ENCODE measurements at regions not wholly inside any gene's neighbourhood (a gene's known extent, or its start where the extent isn't known, plus 50 kb on each side); places are given as distances from the start of the nearest gene placed in this dataset.

DNA sequence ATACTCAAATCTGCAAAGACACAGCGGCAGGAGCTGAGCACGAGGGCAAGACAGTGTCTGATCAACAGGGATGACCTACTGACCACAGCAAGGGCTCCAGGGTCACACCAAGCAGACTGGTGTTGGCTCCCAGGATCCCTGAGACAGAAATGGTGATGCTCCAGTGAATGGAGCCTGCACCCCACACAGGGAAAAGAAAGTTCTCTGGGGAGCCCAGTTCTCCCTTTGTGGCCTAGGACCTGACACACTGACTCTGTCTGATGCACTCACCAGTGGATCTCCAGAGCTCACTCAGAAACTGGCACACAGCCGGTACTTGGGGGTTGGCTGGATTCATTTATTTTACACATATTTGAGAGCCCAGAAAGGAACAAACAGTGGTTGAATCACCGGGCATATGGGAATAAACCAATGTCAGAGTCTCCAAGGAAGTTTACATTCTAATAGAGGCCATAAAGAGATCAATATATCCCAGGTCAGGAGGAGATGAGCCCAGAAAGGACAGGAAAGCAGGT is 215.6 kb upstream of the ARL4C start:
- CTCF ChIA-PET: no interaction called here
- FAIRE-seq: no peak
- POLR2A ChIA-PET: no interaction called here
- WGBS (ENCODE audit: missing lambda C conversion rate): 70% methylated on average over 4 of the region's 4 CpGs
- Histone ChIP-seq H3K4me1 (no peaks in the 10 kb centered on the region), H3K4me3 (no peak overlapping the region), H3K27ac (no peak overlapping the region), H3K4me2 (no peak overlapping the region), H3K9me3 (no peaks in the 10 kb centered on the region)
- TF ChIP-seq, protein P1, sequence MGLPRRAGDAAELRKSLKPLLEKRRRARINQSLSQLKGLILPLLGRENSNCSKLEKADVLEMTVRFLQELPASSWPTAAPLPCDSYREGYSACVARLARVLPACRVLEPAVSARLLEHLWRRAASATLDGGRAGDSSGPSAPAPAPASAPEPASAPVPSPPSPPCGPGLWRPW (IDR thresholded peaks at IDR 0.05): no peak
- TF ChIP-seq NR3C1 (IDR thresholded peaks at IDR 0.05) (no peak), CBX8 (IDR thresholded peaks at IDR 0.05) (no peak), HOXA7 (CRISPR knock-in tag; IDR thresholded peaks at IDR 0.05) (no peak), PHF8 (IDR thresholded peaks at IDR 0.05; ENCODE audit: borderline replicate concordance, low read depth) (no peak), HOXB5 (CRISPR knock-in tag; IDR thresholded peaks at IDR 0.05) (no peak), KDM1A (IDR thresholded peaks at IDR 0.05; ENCODE audit: low read depth) (no peak), MYC (IDR thresholded peaks at IDR 0.05; ENCODE audit: borderline replicate concordance, low read length) (no peak), JUNB (IDR thresholded peaks at IDR 0.05) (no peak), BHLHE40 (IDR thresholded peaks at IDR 0.05; ENCODE audit: low read depth, low read length) (no peak), RNF2 (IDR thresholded peaks at IDR 0.05; ENCODE audit: borderline replicate concordance, low read depth) (no peak), CHD2 (IDR thresholded peaks at IDR 0.05; ENCODE audit: low read length, partially characterized antibody) (no peak), MAFK (IDR thresholded peaks at IDR 0.05; ENCODE audit: partially characterized antibody) (no peak), HDAC2 (IDR thresholded peaks at IDR 0.05) (no peak), FOSL2 (IDR thresholded peaks at IDR 0.05) (no peak), FOSL2 (CRISPR knock-in tag; IDR thresholded peaks at IDR 0.05) (no peak), NFE2L2 (conservative IDR thresholded peaks at IDR 0.05; ENCODE audit: low read length) (no peak)
- TF ChIP-seq, protein P2, sequence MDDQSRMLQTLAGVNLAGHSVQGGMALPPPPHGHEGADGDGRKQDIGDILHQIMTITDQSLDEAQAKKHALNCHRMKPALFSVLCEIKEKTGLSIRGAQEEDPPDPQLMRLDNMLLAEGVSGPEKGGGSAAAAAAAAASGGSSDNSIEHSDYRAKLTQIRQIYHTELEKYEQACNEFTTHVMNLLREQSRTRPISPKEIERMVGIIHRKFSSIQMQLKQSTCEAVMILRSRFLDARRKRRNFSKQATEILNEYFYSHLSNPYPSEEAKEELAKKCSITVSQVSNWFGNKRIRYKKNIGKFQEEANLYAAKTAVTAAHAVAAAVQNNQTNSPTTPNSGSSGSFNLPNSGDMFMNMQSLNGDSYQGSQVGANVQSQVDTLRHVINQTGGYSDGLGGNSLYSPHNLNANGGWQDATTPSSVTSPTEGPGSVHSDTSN (IDR thresholded peaks at IDR 0.05): no peak
- TF ChIP-seq, protein P3, sequence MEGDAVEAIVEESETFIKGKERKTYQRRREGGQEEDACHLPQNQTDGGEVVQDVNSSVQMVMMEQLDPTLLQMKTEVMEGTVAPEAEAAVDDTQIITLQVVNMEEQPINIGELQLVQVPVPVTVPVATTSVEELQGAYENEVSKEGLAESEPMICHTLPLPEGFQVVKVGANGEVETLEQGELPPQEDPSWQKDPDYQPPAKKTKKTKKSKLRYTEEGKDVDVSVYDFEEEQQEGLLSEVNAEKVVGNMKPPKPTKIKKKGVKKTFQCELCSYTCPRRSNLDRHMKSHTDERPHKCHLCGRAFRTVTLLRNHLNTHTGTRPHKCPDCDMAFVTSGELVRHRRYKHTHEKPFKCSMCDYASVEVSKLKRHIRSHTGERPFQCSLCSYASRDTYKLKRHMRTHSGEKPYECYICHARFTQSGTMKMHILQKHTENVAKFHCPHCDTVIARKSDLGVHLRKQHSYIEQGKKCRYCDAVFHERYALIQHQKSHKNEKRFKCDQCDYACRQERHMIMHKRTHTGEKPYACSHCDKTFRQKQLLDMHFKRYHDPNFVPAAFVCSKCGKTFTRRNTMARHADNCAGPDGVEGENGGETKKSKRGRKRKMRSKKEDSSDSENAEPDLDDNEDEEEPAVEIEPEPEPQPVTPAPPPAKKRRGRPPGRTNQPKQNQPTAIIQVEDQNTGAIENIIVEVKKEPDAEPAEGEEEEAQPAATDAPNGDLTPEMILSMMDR (IDR thresholded peaks at IDR 0.05): no peak
- no peak for ATAC-seq
- no peak for DNase-seq (ENCODE audit: low read depth in 1 of 2, low spot score in 1 of 2)

DNA sequence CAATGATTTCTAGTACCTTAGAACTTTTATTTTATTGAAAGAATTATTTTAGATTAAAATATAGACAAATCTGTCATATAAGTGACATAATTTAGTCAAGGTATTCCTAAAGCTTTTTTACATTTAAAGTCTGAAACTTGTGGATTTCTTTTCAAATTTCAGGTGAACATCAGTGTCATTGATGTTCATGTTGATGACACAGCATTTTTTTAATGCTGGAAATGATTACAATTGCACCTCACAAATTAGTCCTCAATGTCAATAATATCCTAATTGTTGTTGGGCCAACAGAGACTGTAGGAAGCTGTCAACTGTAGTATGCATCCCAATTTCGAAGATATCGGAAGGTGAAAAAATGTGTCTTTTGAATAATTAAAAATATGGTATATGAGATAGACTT is 214.4 kb upstream of the ARL4C start:
- POLR2A ChIA-PET: no interaction called here
- WGBS (ENCODE audit: missing lambda C conversion rate): 93% methylated on average over 2 of the region's 2 CpGs
- H3K4me1 ChIP-seq: no peaks in the 10 kb centered on the region
- DNase-seq (ENCODE audit: low read depth in 1 of 2, low spot score in 1 of 2) (no peak), FAIRE-seq (no peak), ATAC-seq (no peak)
- H3K9me3 ChIP-seq: no peaks in the 10 kb centered on the region
- no peak overlapping the region for H3K4me3 ChIP-seq
- no peak overlapping the region for H3K4me2 ChIP-seq
- CTCF ChIA-PET: interaction anchor here (0.7 kb wide), 1 partner anchor 131 kb away, joined by 3 read pairs; no protein-coding TSS in a partner anchor
- H3K27ac ChIP-seq: no peak overlapping the region
- TF ChIP-seq RCOR1 (IDR thresholded peaks at IDR 0.05; ENCODE audit: low read depth, low read length) (no peak), NFE2L2 (conservative IDR thresholded peaks at IDR 0.05; ENCODE audit: low read length) (0 out of 2 replicates have a peak, but pooled peaks have one; percentile 7), MAFK (IDR thresholded peaks at IDR 0.05; ENCODE audit: partially characterized antibody) (peak; percentile 94), POLR2A (IDR thresholded peaks at IDR 0.05; ENCODE audit: low read length) (no peak)

DNA sequence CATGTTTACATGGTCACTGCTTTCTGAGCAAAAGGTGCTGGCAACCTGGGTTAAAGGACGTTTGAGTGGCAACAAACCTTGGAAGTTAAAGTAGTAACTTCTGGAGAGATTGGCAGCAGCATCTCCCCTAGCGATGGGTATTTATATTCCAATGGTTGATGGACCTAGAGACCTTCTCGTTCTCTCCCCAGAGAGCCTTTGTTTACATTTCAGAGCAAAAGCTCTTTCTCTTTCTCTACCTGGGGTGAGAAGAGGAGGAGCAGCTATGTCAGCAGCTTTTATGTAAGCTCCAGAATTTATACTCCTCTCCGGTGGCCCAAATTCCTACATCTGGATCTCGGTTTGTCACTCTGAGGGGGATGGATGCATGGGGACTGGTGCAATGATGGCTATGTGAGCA is 213.7 kb upstream of the ARL4C start:
- ChIA-PET POLR2A (no interaction called here), CTCF (interaction anchor here (0.7 kb wide), 1 partner anchor 130 kb away, joined by 3 read pairs; no protein-coding TSS in a partner anchor)
- DNase-seq (ENCODE audit: low read depth in 1 of 2, low spot score in 1 of 2): no peak
- no peak for ATAC-seq
- WGBS (ENCODE audit: missing lambda C conversion rate): 65% methylated on average over 5 of the region's 5 CpGs
- no peaks in the 10 kb centered on the region for H3K4me1 ChIP-seq
- FAIRE-seq: no peak
- no peak overlapping the region for H3K4me2 ChIP-seq
- no peak overlapping the region for H3K27ac ChIP-seq
- H3K9me3 ChIP-seq: no peaks in the 10 kb centered on the region
- H3K4me3 ChIP-seq: no peak overlapping the region
- TF ChIP-seq RAD21 (conservative IDR thresholded peaks at IDR 0.05 in 1 of 2, IDR thresholded peaks at IDR 0.05 in 1 of 2) (no peak), SMC3 (IDR thresholded peaks at IDR 0.05) (no peak), MAZ (IDR thresholded peaks at IDR 0.05; ENCODE audit: borderline replicate concordance, low read depth, low read length) (no peak), NPAS2 (CRISPR knock-in tag; IDR thresholded peaks at IDR 0.05; ENCODE audit: borderline replicate concordance) (no peak), SREBF2 (IDR thresholded peaks at IDR 0.05) (no peak), KDM1A (IDR thresholded peaks at IDR 0.05; ENCODE audit: low read depth) (no peak), EHMT2 (IDR thresholded peaks at IDR 0.05; ENCODE audit: low read depth) (no peak), HOXB13 (CRISPR knock-in tag; IDR thresholded peaks at IDR 0.05; ENCODE audit: low read depth) (no peak), RCOR1 (IDR thresholded peaks at IDR 0.05; ENCODE audit: low read depth, low read length) (no peak), FOXS1 (CRISPR knock-in tag; IDR thresholded peaks at IDR 0.05) (no peak), ZC3H11A (IDR thresholded peaks at IDR 0.05) (no peak)
- TF ChIP-seq, protein P4, sequence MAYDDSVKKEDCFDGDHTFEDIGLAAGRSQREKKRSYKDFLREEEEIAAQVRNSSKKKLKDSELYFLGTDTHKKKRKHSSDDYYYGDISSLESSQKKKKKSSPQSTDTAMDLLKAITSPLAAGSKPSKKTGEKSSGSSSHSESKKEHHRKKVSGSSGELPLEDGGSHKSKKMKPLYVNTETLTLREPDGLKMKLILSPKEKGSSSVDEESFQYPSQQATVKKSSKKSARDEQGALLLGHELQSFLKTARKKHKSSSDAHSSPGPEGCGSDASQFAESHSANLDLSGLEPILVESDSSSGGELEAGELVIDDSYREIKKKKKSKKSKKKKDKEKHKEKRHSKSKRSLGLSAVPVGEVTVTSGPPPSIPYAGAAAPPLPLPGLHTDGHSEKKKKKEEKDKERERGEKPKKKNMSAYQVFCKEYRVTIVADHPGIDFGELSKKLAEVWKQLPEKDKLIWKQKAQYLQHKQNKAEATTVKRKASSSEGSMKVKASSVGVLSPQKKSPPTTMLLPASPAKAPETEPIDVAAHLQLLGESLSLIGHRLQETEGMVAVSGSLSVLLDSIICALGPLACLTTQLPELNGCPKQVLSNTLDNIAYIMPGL (CRISPR knock-in tag; IDR thresholded peaks at IDR 0.05; ENCODE audit: borderline replicate concordance): no peak
- TF ChIP-seq, protein P1 (IDR thresholded peaks at IDR 0.05): no peak
